ENCODE measurements at regions not wholly inside any gene's neighbourhood (a gene's known extent, or its start where the extent isn't known, plus 50 kb on each side); places are given as distances from the start of the nearest gene placed in this dataset.

- Histone ChIP-seq H3K4me2 (ENCODE audit: low read length) (no peak overlapping the region), H2AFZ (ENCODE audit: low read depth, low read length) (no peak overlapping the region), H3K27me3 (ENCODE audit: low read depth, low read length) (peaks cover 53% of the 10 kb centered on the region), H3K79me2 (ENCODE audit: low read length) (no peaks in the 10 kb centered on the region), H3K9me3 (ENCODE audit: insufficient read depth, low read length) (0 out of 2 replicates have a peak, but pooled peaks cover 3% of the 10 kb centered on the region), H3K4me1 (ENCODE audit: low read length) (no peaks in the 10 kb centered on the region), H3K27ac (ENCODE audit: low read length) (no peak overlapping the region), H3K4me3 (ENCODE audit: low read length) (no peak overlapping the region), H3K9ac (ENCODE audit: low read length) (no peak overlapping the region), H4K20me1 (ENCODE audit: insufficient read depth, low read length) (no peaks in the 10 kb centered on the region), H3K36me3 (replicated peaks; ENCODE audit: low read depth, low read length) (no peaks in the 10 kb centered on the region)
- TF ChIP-seq EZH2phosphoT487 (IDR thresholded peaks at IDR 0.05; ENCODE audit: low read depth) (no peak), CTCF (IDR thresholded peaks at IDR 0.05; ENCODE audit: low read depth, low read length) (no peak)
Observed at GRCh38 chr20:23174821-23175220, 88.7 kb upstream of the CD93 start.

GRCh38 chr20:23167431-23167830, 81.3 kb upstream of the CD93 start:
- Histone ChIP-seq H3K79me2 (ENCODE audit: low read length) (no peaks in the 10 kb centered on the region), H2AFZ (ENCODE audit: low read depth, low read length) (no peak overlapping the region)

GRCh38 chr20:23166563-23166962, 80.4 kb upstream of the CD93 start:
- peaks cover 7% of the 10 kb centered on the region for H3K4me1 ChIP-seq (ENCODE audit: low read length)
- no peaks in the 10 kb centered on the region for H3K79me2 ChIP-seq (ENCODE audit: low read length)
- H3K9ac ChIP-seq (ENCODE audit: low read length), result no peak overlapping the region
- H3K4me3 ChIP-seq (ENCODE audit: low read length), result no peak overlapping the region
- no peaks in the 10 kb centered on the region for H3K36me3 ChIP-seq (replicated peaks; ENCODE audit: low read depth, low read length)
- no peak overlapping the region for H2AFZ ChIP-seq (ENCODE audit: low read depth, low read length)
- H3K27ac ChIP-seq (ENCODE audit: low read length), result no peak overlapping the region
- H3K9me3 ChIP-seq (ENCODE audit: insufficient read depth, low read length), result no peaks in the 10 kb centered on the region
- no peak overlapping the region for H3K4me2 ChIP-seq (ENCODE audit: low read length)
- no peaks in the 10 kb centered on the region for H4K20me1 ChIP-seq (ENCODE audit: insufficient read depth, low read length)
- TF ChIP-seq EZH2phosphoT487 (IDR thresholded peaks at IDR 0.05; ENCODE audit: low read depth), result no peak
- no peak for TF ChIP-seq CTCF (IDR thresholded peaks at IDR 0.05; ENCODE audit: low read depth, low read length)
- H3K27me3 ChIP-seq (ENCODE audit: low read depth, low read length), result no peaks in the 10 kb centered on the region

More at GRCh38 chr20:23167431-23167830, 81.3 kb upstream of the CD93 start:
- no peak overlapping the region for H3K4me2 ChIP-seq (ENCODE audit: low read length)
- H3K36me3 ChIP-seq (replicated peaks; ENCODE audit: low read depth, low read length), result no peaks in the 10 kb centered on the region
- no peak for TF ChIP-seq EZH2phosphoT487 (IDR thresholded peaks at IDR 0.05; ENCODE audit: low read depth)
- no peak for TF ChIP-seq CTCF (IDR thresholded peaks at IDR 0.05; ENCODE audit: low read depth, low read length)
- peaks cover 2% of the 10 kb centered on the region for H3K4me1 ChIP-seq (ENCODE audit: low read length)
- H3K9ac ChIP-seq (ENCODE audit: low read length), result no peak overlapping the region
- no peaks in the 10 kb centered on the region for H3K9me3 ChIP-seq (ENCODE audit: insufficient read depth, low read length)
- no peak overlapping the region for H3K27ac ChIP-seq (ENCODE audit: low read length)
- no peak overlapping the region for H3K4me3 ChIP-seq (ENCODE audit: low read length)
- no peaks in the 10 kb centered on the region for H4K20me1 ChIP-seq (ENCODE audit: insufficient read depth, low read length)
- H3K27me3 ChIP-seq (ENCODE audit: low read depth, low read length), result no peaks in the 10 kb centered on the region

GRCh38 chr20:23165964-23166363, 79.8 kb upstream of the CD93 start:
- no peaks in the 10 kb centered on the region for H3K79me2 ChIP-seq (ENCODE audit: low read length)
- H3K4me1 ChIP-seq (ENCODE audit: low read length), result peaks cover 7% of the 10 kb centered on the region
- no peaks in the 10 kb centered on the region for H3K27me3 ChIP-seq (ENCODE audit: low read depth, low read length)
- no peak overlapping the region for H3K27ac ChIP-seq (ENCODE audit: low read length)
- no peaks in the 10 kb centered on the region for H3K36me3 ChIP-seq (replicated peaks; ENCODE audit: low read depth, low read length)
- no peak overlapping the region for H3K9ac ChIP-seq (ENCODE audit: low read length)
- H2AFZ ChIP-seq (ENCODE audit: low read depth, low read length), result no peak overlapping the region
- no peak overlapping the region for H3K4me2 ChIP-seq (ENCODE audit: low read length)
- H3K9me3 ChIP-seq (ENCODE audit: insufficient read depth, low read length), result no peaks in the 10 kb centered on the region
- TF ChIP-seq CTCF (IDR thresholded peaks at IDR 0.05; ENCODE audit: low read depth, low read length), result no peak
- TF ChIP-seq EZH2phosphoT487 (IDR thresholded peaks at IDR 0.05; ENCODE audit: low read depth), result no peak
- no peak overlapping the region for H3K4me3 ChIP-seq (ENCODE audit: low read length)
- H4K20me1 ChIP-seq (ENCODE audit: insufficient read depth, low read length), result no peaks in the 10 kb centered on the region
